Stimulated activated naive CD8-positive, alpha-beta T cell treated with anti-CD3 and anti-CD28 coated beads, Interleukin-15, amount 100 ng/mL, for 72 hours (primary cell): ENCODE measurements at regions not wholly inside any gene's neighbourhood (a gene's known extent, or its start where the extent isn't known, plus 50 kb on each side); places are given as distances from the start of the nearest gene placed in this dataset.

Experiments used
- ATAC-seq: fragments of 150-1000 bp; cut with Tn5 transposase; 2 replicates; pipeline ENCODE4 v1.10.0; 2021; ENCODE audit warnings: mild to moderate bottlenecking, moderate library complexity
- DNase-seq, 2 donors: peaks; one replicate each; pipeline ENCODE4 v3.0.0; 2021 to 2022
- H3K27ac Mint-ChIP-seq, 2 donors: one replicate each; pipeline ENCODE4 v1.8.0; 2022; ENCODE audit warnings: mild to moderate bottlenecking in 2 of 2, mixed read lengths in 2 of 2, moderate library complexity in 2 of 2
- H3K27me3 Mint-ChIP-seq: one replicate; pipeline ENCODE4 v1.8.0; 2022; ENCODE audit warnings: mixed read lengths
- H3K4me1 Mint-ChIP-seq: one replicate; pipeline ENCODE4 v1.8.0; 2022; ENCODE audit warnings: mild to moderate bottlenecking, mixed read lengths
- H3K4me3 Mint-ChIP-seq, 2 donors: one replicate each; pipeline ENCODE4 v1.8.0; 2022; ENCODE audit warnings: mild to moderate bottlenecking in 2 of 2, mixed read lengths in 2 of 2, moderate library complexity in 1 of 2
- H3K9me3 Mint-ChIP-seq, 2 donors: one replicate each; pipeline ENCODE4 v1.8.0; 2022; ENCODE audit warnings: mixed read lengths in 2 of 2

- peaks cover 26% of the 10 kb centered on the region for H3K27me3 Mint-ChIP-seq
- no peaks in the 10 kb centered on the region for H3K9me3 Mint-ChIP-seq
- H3K4me3 Mint-ChIP-seq = no peak overlapping the region
- no peak overlapping the region for H3K27ac Mint-ChIP-seq
- no peak for DNase-seq
- H3K4me1 Mint-ChIP-seq = no peaks in the 10 kb centered on the region
- ATAC-seq = no peak
Observed at GRCh38 chr2:104371087-104371781, 482.7 kb upstream of the POU3F3 start.

- ATAC-seq (no peak), DNase-seq (no peak)
- no peak overlapping the region for H3K27ac Mint-ChIP-seq
- peaks cover 0 to 10% of the 10 kb centered on the region in 2 donors for H3K9me3 Mint-ChIP-seq
- peaks cover 17% of the 10 kb centered on the region for H3K4me1 Mint-ChIP-seq
- no peak overlapping the region for H3K4me3 Mint-ChIP-seq
- peaks cover 6% of the 10 kb centered on the region for H3K27me3 Mint-ChIP-seq
Observed at GRCh38 chr2:104375206-104375605, 478.7 kb upstream of the POU3F3 start.

GRCh38 chr2:104378853-104379374, 475.0 kb upstream of the POU3F3 start:
- Mint-ChIP-seq H3K4me1 (peaks cover 18% of the 10 kb centered on the region), H3K9me3 (peaks cover 0 to 12% of the 10 kb centered on the region in 2 donors), H3K4me3 (peak overlapping the region; percentile 74 to 75), H3K27me3 (peaks cover 5% of the 10 kb centered on the region), H3K27ac (peak overlapping the region; percentile 51 to 73)
- ATAC-seq (peak; percentile 80), DNase-seq (peak; percentile 4 to 10)

- Mint-ChIP-seq H3K27me3 (peaks cover 22% of the 10 kb centered on the region), H3K4me1 (peaks cover 4% of the 10 kb centered on the region), H3K27ac (no peak overlapping the region), H3K9me3 (peaks cover 4 to 5% of the 10 kb centered on the region in 2 donors), H3K4me3 (no peak overlapping the region)
- ATAC-seq (no peak), DNase-seq (no peak)
Observed at GRCh38 chr2:104384961-104385360, 469.0 kb upstream of the POU3F3 start.

- H3K27ac Mint-ChIP-seq = no peak overlapping the region
- DNase-seq = no peak
- ATAC-seq = no peak
- H3K4me1 Mint-ChIP-seq = no peaks in the 10 kb centered on the region
- no peak overlapping the region for H3K4me3 Mint-ChIP-seq
- H3K9me3 Mint-ChIP-seq = peaks cover 0 to 5% of the 10 kb centered on the region in 2 donors
- peaks cover 22% of the 10 kb centered on the region for H3K27me3 Mint-ChIP-seq
Observed at GRCh38 chr2:104385743-104386142, 468.2 kb upstream of the POU3F3 start.

GRCh38 chr2:104388296-104388695, 465.6 kb upstream of the POU3F3 start:
- no peak overlapping the region for H3K4me3 Mint-ChIP-seq
- DNase-seq (no peak), ATAC-seq (no peak)
- H3K27me3 Mint-ChIP-seq = peaks cover 22% of the 10 kb centered on the region
- H3K9me3 Mint-ChIP-seq = peaks cover 0 to 5% of the 10 kb centered on the region in 2 donors
- no peak overlapping the region for H3K27ac Mint-ChIP-seq
- no peaks in the 10 kb centered on the region for H3K4me1 Mint-ChIP-seq

- no peaks in the 10 kb centered on the region for H3K9me3 Mint-ChIP-seq
- DNase-seq = no peak
- no peak overlapping the region for H3K27ac Mint-ChIP-seq
- H3K4me3 Mint-ChIP-seq = no peak overlapping the region
- no peaks in the 10 kb centered on the region for H3K27me3 Mint-ChIP-seq
- no peak for ATAC-seq
- no peaks in the 10 kb centered on the region for H3K4me1 Mint-ChIP-seq
Observed at GRCh38 chr2:104402825-104403224, 451.1 kb upstream of the POU3F3 start.

- Mint-ChIP-seq H3K27me3 (no peaks in the 10 kb centered on the region), H3K4me3 (no peak overlapping the region), H3K27ac (no peak overlapping the region), H3K9me3 (no peaks in the 10 kb centered on the region), H3K4me1 (no peaks in the 10 kb centered on the region)
- no peak for ATAC-seq
- no peak for DNase-seq
Observed at GRCh38 chr2:104404526-104404925, 449.4 kb upstream of the POU3F3 start.

GRCh38 chr2:104405623-104406022, 448.3 kb upstream of the POU3F3 start:
- Mint-ChIP-seq H3K27me3 (no peaks in the 10 kb centered on the region), H3K9me3 (no peaks in the 10 kb centered on the region), H3K4me3 (no peak overlapping the region)

GRCh38 chr2:104406261-104406726, 447.6 kb upstream of the POU3F3 start:
- H3K27ac Mint-ChIP-seq = no peak overlapping the region
- no peaks in the 10 kb centered on the region for H3K9me3 Mint-ChIP-seq
- ATAC-seq = no peak
- DNase-seq = no peak
- no peaks in the 10 kb centered on the region for H3K4me1 Mint-ChIP-seq
- no peaks in the 10 kb centered on the region for H3K27me3 Mint-ChIP-seq
- no peak overlapping the region for H3K4me3 Mint-ChIP-seq

More at GRCh38 chr2:104405623-104406022, 448.3 kb upstream of the POU3F3 start:
- Mint-ChIP-seq H3K27ac (no peak overlapping the region), H3K4me1 (no peaks in the 10 kb centered on the region)
- DNase-seq (no peak), ATAC-seq (no peak)

- Mint-ChIP-seq H3K9me3 (no peaks in the 10 kb centered on the region), H3K4me1 (no peaks in the 10 kb centered on the region), H3K27ac (no peak overlapping the region), H3K27me3 (no peaks in the 10 kb centered on the region), H3K4me3 (no peak overlapping the region)
- DNase-seq = no peak
- no peak for ATAC-seq
Observed at GRCh38 chr2:104407641-104408040, 446.3 kb upstream of the POU3F3 start.

GRCh38 chr2:104408266-104408665, 445.6 kb upstream of the POU3F3 start:
- Mint-ChIP-seq H3K27me3 (no peaks in the 10 kb centered on the region), H3K27ac (no peak overlapping the region), H3K4me1 (no peaks in the 10 kb centered on the region), H3K4me3 (no peak overlapping the region), H3K9me3 (no peaks in the 10 kb centered on the region)
- ATAC-seq = no peak
- DNase-seq = no peak

GRCh38 chr2:104410136-104410535, 443.8 kb upstream of the POU3F3 start:
- Mint-ChIP-seq H3K4me3 (no peak overlapping the region), H3K9me3 (no peaks in the 10 kb centered on the region), H3K27ac (no peak overlapping the region), H3K4me1 (no peaks in the 10 kb centered on the region), H3K27me3 (peaks cover 11% of the 10 kb centered on the region)
- ATAC-seq (no peak), DNase-seq (no peak)

GRCh38 chr2:104412384-104412783, 441.5 kb upstream of the POU3F3 start:
- no peak for ATAC-seq
- Mint-ChIP-seq H3K9me3 (no peaks in the 10 kb centered on the region), H3K27me3 (peaks cover 21% of the 10 kb centered on the region), H3K4me1 (no peaks in the 10 kb centered on the region), H3K27ac (no peak overlapping the region), H3K4me3 (no peak overlapping the region)
- DNase-seq = peak; percentile 7 to 11

GRCh38 chr2:104413890-104414289, 440.0 kb upstream of the POU3F3 start:
- no peak overlapping the region for H3K4me3 Mint-ChIP-seq
- ATAC-seq (no peak), DNase-seq (no peak)
- no peak overlapping the region for H3K27ac Mint-ChIP-seq
- H3K27me3 Mint-ChIP-seq = peaks cover 21% of the 10 kb centered on the region
- H3K9me3 Mint-ChIP-seq = no peaks in the 10 kb centered on the region
- no peaks in the 10 kb centered on the region for H3K4me1 Mint-ChIP-seq

GRCh38 chr2:104415284-104415683, 438.6 kb upstream of the POU3F3 start:
- no peaks in the 10 kb centered on the region for H3K9me3 Mint-ChIP-seq
- DNase-seq (no peak), ATAC-seq (no peak)
- H3K27ac Mint-ChIP-seq = no peak overlapping the region
- H3K4me1 Mint-ChIP-seq = no peaks in the 10 kb centered on the region
- peaks cover 21% of the 10 kb centered on the region for H3K27me3 Mint-ChIP-seq
- H3K4me3 Mint-ChIP-seq = no peak overlapping the region
